GM12865 (cell line): ENCODE measurements at regions not wholly inside any gene's neighbourhood (a gene's known extent, or its start where the extent isn't known, plus 50 kb on each side); places are given as distances from the start of the nearest gene placed in this dataset.

ENCODE experiments used
- DNase-seq: peaks from one replicate; pipeline ENCODE4 v3.0.0; 2010; ENCODE audit warnings: low read depth
- H3K4me3 ChIP-seq: 2 replicates; pipeline ENCODE4 v1.5.1; 2011; ENCODE audit warnings: mild to moderate bottlenecking, low read depth, low read length, control low read depth
- TF ChIP-seq, protein P1 (sequence below): IDR thresholded peaks from 2 replicates; pipeline ENCODE4 v1.5.1; 2011; ENCODE audit warnings: low read length, control low read depth, low read depth, inconsistent platforms; ENCODE audit not compliant: insufficient read depth; ENCODE audit errors: missing control alignments

DNA sequence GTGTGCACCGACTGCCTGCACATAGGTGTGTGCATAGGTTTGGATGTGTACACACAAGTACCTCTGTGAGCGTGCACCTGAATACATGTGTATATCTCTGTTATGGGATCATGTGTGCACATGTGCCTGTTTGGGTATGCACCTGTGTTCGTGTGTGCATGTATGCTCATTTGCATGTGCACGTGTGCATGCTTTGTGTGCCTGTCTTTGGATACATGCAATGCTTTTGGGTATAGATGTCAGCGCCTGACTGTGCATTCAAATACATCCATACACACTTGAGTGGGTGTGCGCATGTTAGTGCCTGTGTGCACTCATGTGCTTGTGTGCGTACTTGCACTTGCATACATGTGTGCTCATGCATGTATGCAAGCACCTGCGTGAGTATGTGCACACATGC, 258.1 kb downstream of the IRX2 start:
- no peak overlapping the region for H3K4me3 ChIP-seq
- DNase-seq, result no peak
- TF ChIP-seq, protein P1, sequence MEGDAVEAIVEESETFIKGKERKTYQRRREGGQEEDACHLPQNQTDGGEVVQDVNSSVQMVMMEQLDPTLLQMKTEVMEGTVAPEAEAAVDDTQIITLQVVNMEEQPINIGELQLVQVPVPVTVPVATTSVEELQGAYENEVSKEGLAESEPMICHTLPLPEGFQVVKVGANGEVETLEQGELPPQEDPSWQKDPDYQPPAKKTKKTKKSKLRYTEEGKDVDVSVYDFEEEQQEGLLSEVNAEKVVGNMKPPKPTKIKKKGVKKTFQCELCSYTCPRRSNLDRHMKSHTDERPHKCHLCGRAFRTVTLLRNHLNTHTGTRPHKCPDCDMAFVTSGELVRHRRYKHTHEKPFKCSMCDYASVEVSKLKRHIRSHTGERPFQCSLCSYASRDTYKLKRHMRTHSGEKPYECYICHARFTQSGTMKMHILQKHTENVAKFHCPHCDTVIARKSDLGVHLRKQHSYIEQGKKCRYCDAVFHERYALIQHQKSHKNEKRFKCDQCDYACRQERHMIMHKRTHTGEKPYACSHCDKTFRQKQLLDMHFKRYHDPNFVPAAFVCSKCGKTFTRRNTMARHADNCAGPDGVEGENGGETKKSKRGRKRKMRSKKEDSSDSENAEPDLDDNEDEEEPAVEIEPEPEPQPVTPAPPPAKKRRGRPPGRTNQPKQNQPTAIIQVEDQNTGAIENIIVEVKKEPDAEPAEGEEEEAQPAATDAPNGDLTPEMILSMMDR, result no peak

DNA sequence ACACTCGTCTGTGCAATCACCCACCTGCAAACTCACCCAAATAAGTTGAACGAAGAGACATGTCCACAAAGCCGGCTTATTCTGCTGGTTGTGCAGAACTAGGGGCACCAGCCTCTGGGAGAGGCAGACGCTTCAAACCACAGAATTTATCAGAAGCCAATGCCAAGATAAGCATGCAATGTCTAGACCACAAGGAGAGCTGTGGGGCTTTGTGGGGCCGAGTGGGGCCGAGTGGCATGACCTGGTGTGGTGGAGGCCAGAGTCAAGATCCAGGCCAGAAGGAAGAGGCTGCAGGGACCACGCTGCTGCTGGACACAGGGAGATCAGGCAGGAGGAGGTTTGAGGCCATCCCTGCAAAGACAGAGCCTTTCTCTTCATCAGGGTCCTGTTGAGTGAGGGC, 259.0 kb downstream of the IRX2 start:
- DNase-seq, result no peak
- TF ChIP-seq, protein P1, result no peak
- no peak overlapping the region for H3K4me3 ChIP-seq

DNA sequence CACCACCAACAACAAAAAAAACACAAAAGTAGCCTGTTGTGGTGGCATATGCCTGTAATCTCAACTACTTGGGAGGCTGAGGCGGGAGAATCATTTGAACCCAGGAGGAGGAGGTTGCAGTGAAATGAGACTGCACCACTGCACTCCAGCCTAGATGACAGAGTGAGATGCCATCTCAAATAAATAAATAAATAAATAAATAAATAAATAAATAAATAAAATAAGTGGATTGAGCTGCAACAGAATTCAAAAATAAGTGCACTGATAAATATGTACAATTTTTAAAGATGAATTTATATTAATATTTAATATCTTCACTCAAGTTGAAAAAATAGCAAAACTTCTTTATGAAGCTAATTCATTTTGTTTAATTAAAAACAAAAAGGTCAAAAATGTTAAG, 259.6 kb downstream of the IRX2 start:
- no peak for DNase-seq
- TF ChIP-seq, protein P1, result no peak
- H3K4me3 ChIP-seq, result no peak overlapping the region

DNA sequence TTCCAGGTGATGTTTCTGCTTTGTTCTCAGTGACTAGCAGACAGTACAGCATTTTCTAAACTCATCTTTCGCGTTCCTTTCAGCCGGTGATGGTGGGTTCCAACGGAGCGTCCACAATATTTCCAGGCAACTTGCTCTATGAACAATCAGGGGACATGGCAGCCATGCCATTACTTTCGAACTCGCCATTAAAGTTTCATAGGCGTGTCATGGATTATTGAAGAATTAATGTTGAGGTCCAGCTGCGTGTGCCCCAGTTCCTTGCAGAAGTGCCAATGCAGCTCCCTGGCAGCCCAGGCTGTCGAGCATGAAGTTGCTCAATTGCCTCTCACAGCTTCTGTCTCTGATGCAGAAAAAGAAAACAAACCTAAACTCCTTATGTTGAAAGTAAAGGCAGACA, 262.2 kb downstream of the IRX2 start:
- no peak overlapping the region for H3K4me3 ChIP-seq
- TF ChIP-seq, protein P1, result no peak
- DNase-seq, result no peak

DNA sequence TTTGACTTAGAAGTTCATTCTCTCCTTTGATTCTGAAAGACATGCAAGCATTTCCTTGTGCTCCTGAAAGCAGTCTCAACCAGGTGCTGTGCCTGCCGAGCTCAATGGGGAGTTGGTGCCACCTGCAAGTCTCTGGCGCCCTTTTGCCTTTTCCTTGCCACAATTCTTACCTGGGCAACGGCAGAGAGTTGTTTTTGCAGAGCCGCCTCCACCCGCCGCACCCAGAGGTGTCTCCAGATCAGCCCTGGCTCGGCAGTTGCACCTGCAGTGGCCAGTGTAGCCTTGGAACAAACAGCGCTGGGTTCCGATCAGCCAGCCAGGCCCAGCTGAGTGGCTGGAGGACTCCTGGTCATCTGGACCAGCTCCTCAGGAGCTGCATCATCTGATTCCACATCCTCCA, 262.9 kb downstream of the IRX2 start:
- no peak overlapping the region for H3K4me3 ChIP-seq
- DNase-seq, result no peak
- TF ChIP-seq, protein P1, result no peak

DNA sequence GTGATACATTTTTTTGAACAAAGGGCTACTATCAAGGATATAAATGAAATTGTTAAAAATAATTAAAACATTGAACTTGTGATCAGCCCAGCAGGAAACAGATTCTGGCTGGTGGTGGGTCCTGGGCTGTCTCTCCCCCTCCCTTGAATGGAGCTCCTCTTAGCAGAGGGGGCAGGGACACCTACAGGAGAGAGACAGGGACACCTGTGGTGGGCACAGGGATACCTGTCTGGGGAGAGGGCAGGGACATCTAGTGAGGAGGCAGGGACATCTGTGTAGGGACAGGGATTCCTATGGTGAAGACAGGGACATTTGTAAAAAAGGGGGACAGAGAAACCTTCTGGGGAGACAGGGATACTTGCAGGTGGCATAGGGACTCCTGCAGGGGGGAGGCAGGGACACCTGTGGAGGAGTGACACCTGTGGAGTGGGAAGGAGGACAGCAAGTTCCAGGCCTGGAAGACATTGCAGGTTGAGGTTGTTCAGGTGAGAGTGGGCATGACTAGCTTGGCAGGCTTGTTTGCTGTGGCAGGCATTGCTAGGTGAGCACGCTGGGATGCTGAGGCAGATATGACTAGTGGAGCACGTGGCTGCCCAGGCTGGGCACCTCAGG, 264.2 kb downstream of the IRX2 start:
- TF ChIP-seq, protein P1, result no peak
- DNase-seq, result no peak
- H3K4me3 ChIP-seq, result no peak overlapping the region

DNA sequence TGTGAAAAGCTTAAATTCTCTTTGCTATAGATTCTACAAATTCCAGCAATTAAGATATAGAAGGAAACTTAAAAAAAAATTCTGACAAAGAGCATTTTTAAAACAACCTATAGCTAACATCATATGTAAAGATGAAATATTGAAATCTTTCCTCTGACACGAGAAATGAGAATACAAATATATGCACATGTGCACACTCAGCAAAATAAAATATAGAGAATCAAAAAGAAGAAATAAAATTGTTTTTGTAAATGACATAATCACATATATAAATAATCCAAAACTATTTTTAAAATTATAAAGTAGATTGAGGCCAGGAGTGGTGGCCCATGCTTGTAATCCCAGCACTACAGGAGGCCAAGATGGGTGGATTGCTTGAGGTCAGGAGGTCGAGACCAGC, 265.1 kb downstream of the IRX2 start:
- TF ChIP-seq, protein P1, result no peak
- H3K4me3 ChIP-seq, result no peak overlapping the region
- no peak for DNase-seq
